AG04450 (cell line): ENCODE measurements at regions not wholly inside any gene's neighbourhood (a gene's known extent, or its start where the extent isn't known, plus 50 kb on each side); places are given as distances from the start of the nearest gene placed in this dataset.

Experiments
- CTCF ChIA-PET: fragments of 300-600, 350-600 bp; formaldehyde crosslinking; extraction: SDS; loops from one replicate; lab custom pipeline; 2022; ENCODE audit warnings: antibody characterized with exemption, inconsistent platforms; lab: Charles Lee
- POLR2A ChIA-PET: fragments of 350-600 bp; formaldehyde crosslinking; extraction: SDS; loops from one replicate; lab custom pipeline; 2021; ENCODE audit warnings: antibody characterized with exemption, inconsistent platforms; lab: Yijun Ruan, JAX
- DNase-seq: peaks from one replicate; pipeline ENCODE4 v3.0.0-alpha.2; 2011; ENCODE audit warnings: low read depth, low spot score
- H3K27ac ChIP-seq: one replicate; pipeline ENCODE4 v1.5.1; 2012; ENCODE audit warnings: low read depth, low read length, control low read depth
- H3K27me3 ChIP-seq: one replicate; pipeline ENCODE4 v1.6.0; 2012; ENCODE audit warnings: low read length; ENCODE audit not compliant: control insufficient read depth, insufficient read depth
- H3K4me3 ChIP-seq: 2 replicates; pipeline ENCODE4 v1.5.1; 2011; ENCODE audit warnings: mild to moderate bottlenecking, low read depth, low read length, control low read depth
- H3K9me3 ChIP-seq: 2 replicates; pipeline ENCODE4 v1.5.1; 2012; ENCODE audit warnings: low read length; ENCODE audit not compliant: control insufficient read depth, insufficient read depth
- CTCF ChIP-seq: IDR thresholded peaks from 2 replicates; pipeline ENCODE4 v1.5.1; 2011; ENCODE audit warnings: low read depth, low read length, control low read depth, inconsistent platforms

GRCh38 chr3:150168698-150169097 lies 198.0 kb upstream of the PFN2 start:
- DNase-seq = no peak
- Histone ChIP-seq H3K4me3 (no peak overlapping the region), H3K9me3 (no peaks in the 10 kb centered on the region), H3K27me3 (no peaks in the 10 kb centered on the region), H3K27ac (no peak overlapping the region)
- CTCF ChIA-PET = interaction anchor here (1.1 kb wide), 1 partner anchor 14 kb away, joined by 3 read pairs; no protein-coding TSS in a partner anchor
- no peak for TF ChIP-seq CTCF
- POLR2A ChIA-PET = no interaction called here

GRCh38 chr3:150165396-150166094 lies 194.8 kb upstream of the PFN2 start:
- Histone ChIP-seq H3K27ac (no peak overlapping the region), H3K4me3 (no peak overlapping the region), H3K9me3 (no peaks in the 10 kb centered on the region), H3K27me3 (no peaks in the 10 kb centered on the region)
- TF ChIP-seq CTCF = no peak
- ChIA-PET CTCF (interaction anchor here (0.6 kb wide), 1 partner anchor 35 kb away, joined by 3 read pairs; no protein-coding TSS in a partner anchor), POLR2A (no interaction called here)
- DNase-seq = no peak

- TF ChIP-seq CTCF = no peak
- Histone ChIP-seq H3K27ac (no peak overlapping the region), H3K4me3 (no peak overlapping the region), H3K27me3 (no peaks in the 10 kb centered on the region), H3K9me3 (no peaks in the 10 kb centered on the region)
- ChIA-PET POLR2A (no interaction called here), CTCF (interaction anchor here (1.0 kb wide), 1 partner anchor 23 kb away, joined by 3 read pairs; no protein-coding TSS in a partner anchor)
- no peak for DNase-seq
Measured at GRCh38 chr3:150161011-150161410, 190.3 kb upstream of the PFN2 start.

- POLR2A ChIA-PET = no interaction called here
- Histone ChIP-seq H3K9me3 (no peaks in the 10 kb centered on the region), H3K4me3 (no peak overlapping the region), H3K27me3 (no peaks in the 10 kb centered on the region), H3K27ac (no peak overlapping the region)
- no peak for TF ChIP-seq CTCF
- CTCF ChIA-PET = no interaction called here
- no peak for DNase-seq
Measured at GRCh38 chr3:150158943-150159625, 188.4 kb upstream of the PFN2 start.

- POLR2A ChIA-PET = no interaction called here
- CTCF ChIA-PET = interaction anchor here (1.1 kb wide), 1 partner anchor 31 kb away, joined by 4 read pairs; no protein-coding TSS in a partner anchor
Measured at GRCh38 chr3:150152567-150152966, 181.9 kb upstream of the PFN2 start.

More at GRCh38 chr3:150152567-150152966, 181.9 kb upstream of the PFN2 start:
- Histone ChIP-seq H3K27ac (no peak overlapping the region), H3K9me3 (no peaks in the 10 kb centered on the region), H3K27me3 (no peaks in the 10 kb centered on the region), H3K4me3 (no peak overlapping the region)
- no peak for TF ChIP-seq CTCF
- DNase-seq = no peak
